IPS-20b (cell line): ENCODE measurements at regions not wholly inside any gene's neighbourhood (a gene's known extent, or its start where the extent isn't known, plus 50 kb on each side); places are given as distances from the start of the nearest gene placed in this dataset.

Experiments used
- H3K27ac ChIP-seq: one replicate; pipeline ENCODE4 v1.5.1; 2013; ENCODE audit warnings: low read length
- H3K27me3 ChIP-seq: 2 replicates; pipeline ENCODE4 v1.6.1; 2013; ENCODE audit warnings: mild to moderate bottlenecking, low read length, inconsistent platforms; ENCODE audit not compliant: insufficient read depth
- H3K36me3 ChIP-seq: 2 replicates; pipeline ENCODE4 v1.6.1; 2013; ENCODE audit warnings: low read depth, mild to moderate bottlenecking, inconsistent platforms, low read length, moderate library complexity; ENCODE audit not compliant: insufficient read depth
- H3K4me1 ChIP-seq: 2 replicates; pipeline ENCODE4 v1.6.1; 2013; ENCODE audit warnings: mild to moderate bottlenecking, control low read depth, inconsistent platforms, low read length, moderate library complexity; ENCODE audit not compliant: insufficient read depth
- H3K4me3 ChIP-seq: 2 replicates; pipeline ENCODE4 v1.5.1; 2013; ENCODE audit warnings: mild to moderate bottlenecking, low read length, inconsistent platforms
- H3K9ac ChIP-seq: 2 replicates; pipeline ENCODE4 v1.6.1; 2013; ENCODE audit warnings: low read depth, mild to moderate bottlenecking, inconsistent platforms, low read length, moderate library complexity
- H3K9me3 ChIP-seq: 2 replicates; pipeline ENCODE4 v1.6.1; 2013; ENCODE audit warnings: mild to moderate bottlenecking, low read depth, low read length, inconsistent platforms; ENCODE audit not compliant: insufficient read depth

GRCh38 chr14:85317491-85318021, 212.4 kb upstream of the FLRT2 start:
- no peaks in the 10 kb centered on the region for H3K27me3 ChIP-seq
- no peak overlapping the region for H3K4me3 ChIP-seq
- H3K9me3 ChIP-seq, result no peaks in the 10 kb centered on the region
- no peak overlapping the region for H3K27ac ChIP-seq
- no peaks in the 10 kb centered on the region for H3K36me3 ChIP-seq
- peaks cover 16% of the 10 kb centered on the region; the same call in 1 of the 2 replicates for H3K4me1 ChIP-seq
- no peak overlapping the region for H3K9ac ChIP-seq

GRCh38 chr14:85319101-85319500, 210.8 kb upstream of the FLRT2 start:
- no peak overlapping the region for H3K27ac ChIP-seq
- no peaks in the 10 kb centered on the region for H3K36me3 ChIP-seq
- H3K9me3 ChIP-seq, result no peaks in the 10 kb centered on the region
- no peaks in the 10 kb centered on the region for H3K27me3 ChIP-seq
- H3K4me3 ChIP-seq, result no peak overlapping the region
- peaks cover 12% of the 10 kb centered on the region; the same call in 1 of the 2 replicates for H3K4me1 ChIP-seq
- H3K9ac ChIP-seq, result no peak overlapping the region

- Histone ChIP-seq H3K27ac (no peak overlapping the region), H3K9me3 (no peaks in the 10 kb centered on the region), H3K36me3 (no peaks in the 10 kb centered on the region), H3K4me1 (peaks cover 11% of the 10 kb centered on the region; the same call in 1 of the 2 replicates), H3K4me3 (no peak overlapping the region), H3K9ac (no peak overlapping the region), H3K27me3 (no peaks in the 10 kb centered on the region)
These were observed 209.8 kb upstream of the FLRT2 start for GRCh38 chr14:85319998-85320630.

GRCh38 chr14:85325134-85326017, 204.6 kb upstream of the FLRT2 start:
- no peak overlapping the region for H3K9ac ChIP-seq
- no peak overlapping the region for H3K4me3 ChIP-seq
- no peaks in the 10 kb centered on the region for H3K9me3 ChIP-seq
- no peak overlapping the region for H3K27ac ChIP-seq
- H3K4me1 ChIP-seq, result no peaks in the 10 kb centered on the region; the same call in 1 of the 2 replicates
- no peaks in the 10 kb centered on the region for H3K27me3 ChIP-seq
- no peaks in the 10 kb centered on the region for H3K36me3 ChIP-seq

GRCh38 chr14:85332401-85332800, 197.5 kb upstream of the FLRT2 start:
- H3K4me3 ChIP-seq, result no peak overlapping the region
- H3K9ac ChIP-seq, result no peak overlapping the region
- no peaks in the 10 kb centered on the region for H3K27me3 ChIP-seq
- H3K27ac ChIP-seq, result no peak overlapping the region
- H3K4me1 ChIP-seq, result no peaks in the 10 kb centered on the region
- H3K36me3 ChIP-seq, result no peaks in the 10 kb centered on the region
- H3K9me3 ChIP-seq, result no peaks in the 10 kb centered on the region

- H3K4me3 ChIP-seq, result no peak overlapping the region
- no peaks in the 10 kb centered on the region for H3K9me3 ChIP-seq
- no peak overlapping the region for H3K27ac ChIP-seq
- H3K27me3 ChIP-seq, result no peaks in the 10 kb centered on the region
- H3K4me1 ChIP-seq, result no peaks in the 10 kb centered on the region
- H3K9ac ChIP-seq, result no peak overlapping the region
- H3K36me3 ChIP-seq, result no peaks in the 10 kb centered on the region
These were observed 196.6 kb upstream of the FLRT2 start for GRCh38 chr14:85333313-85333712.

- no peak overlapping the region for H3K4me3 ChIP-seq
- no peaks in the 10 kb centered on the region for H3K27me3 ChIP-seq
- H3K27ac ChIP-seq, result no peak overlapping the region
- no peaks in the 10 kb centered on the region for H3K4me1 ChIP-seq
- no peaks in the 10 kb centered on the region for H3K9me3 ChIP-seq
- no peak overlapping the region for H3K9ac ChIP-seq
- H3K36me3 ChIP-seq, result no peaks in the 10 kb centered on the region
These were observed 196.1 kb upstream of the FLRT2 start for GRCh38 chr14:85333841-85334240.

GRCh38 chr14:85334316-85334715, 195.6 kb upstream of the FLRT2 start:
- H3K9ac ChIP-seq, result no peak overlapping the region
- no peaks in the 10 kb centered on the region for H3K9me3 ChIP-seq
- no peak overlapping the region for H3K27ac ChIP-seq
- no peaks in the 10 kb centered on the region for H3K27me3 ChIP-seq
- H3K36me3 ChIP-seq, result no peaks in the 10 kb centered on the region
- H3K4me3 ChIP-seq, result no peak overlapping the region
- H3K4me1 ChIP-seq, result no peaks in the 10 kb centered on the region

GRCh38 chr14:85336257-85336656, 193.7 kb upstream of the FLRT2 start:
- no peak overlapping the region for H3K27ac ChIP-seq
- no peak overlapping the region for H3K9ac ChIP-seq
- no peaks in the 10 kb centered on the region for H3K4me1 ChIP-seq
- H3K4me3 ChIP-seq, result no peak overlapping the region
- no peaks in the 10 kb centered on the region for H3K36me3 ChIP-seq
- H3K9me3 ChIP-seq, result no peaks in the 10 kb centered on the region
- H3K27me3 ChIP-seq, result no peaks in the 10 kb centered on the region

- H3K27me3 ChIP-seq, result no peaks in the 10 kb centered on the region
- H3K4me3 ChIP-seq, result no peak overlapping the region
- H3K27ac ChIP-seq, result no peak overlapping the region
- H3K4me1 ChIP-seq, result no peaks in the 10 kb centered on the region
- H3K9ac ChIP-seq, result no peak overlapping the region
- no peaks in the 10 kb centered on the region for H3K9me3 ChIP-seq
- H3K36me3 ChIP-seq, result no peaks in the 10 kb centered on the region
These were observed 193.1 kb upstream of the FLRT2 start for GRCh38 chr14:85336817-85337216.

- Histone ChIP-seq H3K4me3 (no peak overlapping the region), H3K36me3 (no peaks in the 10 kb centered on the region), H3K27ac (no peak overlapping the region), H3K27me3 (no peaks in the 10 kb centered on the region), H3K4me1 (no peaks in the 10 kb centered on the region), H3K9me3 (no peaks in the 10 kb centered on the region), H3K9ac (no peak overlapping the region)
These were observed 191.0 kb upstream of the FLRT2 start for GRCh38 chr14:85338895-85339294.
